ENCODE measurements at regions not wholly inside any gene's neighbourhood (a gene's known extent, or its start where the extent isn't known, plus 50 kb on each side); places are given as distances from the start of the nearest gene placed in this dataset.

- TF ChIP-seq POLR2A (IDR thresholded peaks at IDR 0.05; ENCODE audit: low read length) (no peak), GATA1 (IDR thresholded peaks at IDR 0.05; ENCODE audit: low read depth, low read length) (no peak)
Observed at GRCh38 chr2:166653185-166653813, 159.2 kb upstream of the SCN7A start.
